ENCODE measurements at regions not wholly inside any gene's neighbourhood (a gene's known extent, or its start where the extent isn't known, plus 50 kb on each side); places are given as distances from the start of the nearest gene placed in this dataset.
"Not testable (repeated sequence)": the region's sequence is repeated elsewhere in the genome, so short reads cannot be mapped to it uniquely, and the experiment has no call there.

GRCh38 chr17:54530398-54530797 is 370.3 kb upstream of the TOM1L1 start:
- H3K4me3 Mint-ChIP-seq, result no peak overlapping the region
- H3K36me3 Mint-ChIP-seq, result no peaks in the 10 kb centered on the region
- H3K27ac Mint-ChIP-seq, result no peak overlapping the region
- ATAC-seq (ENCODE audit: low read depth), result no peak
- no peaks in the 10 kb centered on the region for H3K27me3 Mint-ChIP-seq
- no peaks in the 10 kb centered on the region for H3K9me3 Mint-ChIP-seq
- no peak for DNase-seq
- H3K4me1 Mint-ChIP-seq, result no peaks in the 10 kb centered on the region
- POLR2A ChIA-PET, result no interaction called here

GRCh38 chr17:54536306-54536705 is 364.3 kb upstream of the TOM1L1 start:
- Mint-ChIP-seq H3K27me3 (no peaks in the 10 kb centered on the region), H3K4me3 (no peak overlapping the region), H3K27ac (no peak overlapping the region), H3K9me3 (no peaks in the 10 kb centered on the region), H3K36me3 (no peaks in the 10 kb centered on the region), H3K4me1 (no peaks in the 10 kb centered on the region)
- ATAC-seq (ENCODE audit: low read depth) (no peak), DNase-seq (no peak)
- POLR2A ChIA-PET, result no interaction called here

GRCh38 chr17:54537656-54538055 is 363.0 kb upstream of the TOM1L1 start:
- peaks cover 2% of the 10 kb centered on the region for H3K9me3 Mint-ChIP-seq
- H3K36me3 Mint-ChIP-seq, result no peaks in the 10 kb centered on the region
- no peak overlapping the region for H3K27ac Mint-ChIP-seq
- H3K4me1 Mint-ChIP-seq, result no peaks in the 10 kb centered on the region
- no peaks in the 10 kb centered on the region for H3K27me3 Mint-ChIP-seq
- H3K4me3 Mint-ChIP-seq, result no peak overlapping the region
- DNase-seq (no peak), ATAC-seq (ENCODE audit: low read depth) (no peak)
- POLR2A ChIA-PET, result no interaction called here

GRCh38 chr17:54544249-54544648 is 356.4 kb upstream of the TOM1L1 start:
- ATAC-seq (ENCODE audit: low read depth) (no peak), DNase-seq (no peak)
- Mint-ChIP-seq H3K4me1 (no peaks in the 10 kb centered on the region), H3K36me3 (no peaks in the 10 kb centered on the region), H3K4me3 (no peak overlapping the region), H3K27me3 (no peaks in the 10 kb centered on the region), H3K9me3 (peaks cover 9% of the 10 kb centered on the region), H3K27ac (no peak overlapping the region)
- POLR2A ChIA-PET, result no interaction called here

GRCh38 chr17:54559883-54560282 is 340.8 kb upstream of the TOM1L1 start:
- no peaks in the 10 kb centered on the region for H3K27me3 Mint-ChIP-seq
- H3K4me1 Mint-ChIP-seq, result no peaks in the 10 kb centered on the region
- ATAC-seq (ENCODE audit: low read depth), result no peak
- H3K36me3 Mint-ChIP-seq, result no peaks in the 10 kb centered on the region
- no peak overlapping the region for H3K27ac Mint-ChIP-seq
- POLR2A ChIA-PET, result no interaction called here
- no peak overlapping the region for H3K4me3 Mint-ChIP-seq
- H3K9me3 Mint-ChIP-seq, result peaks cover 3% of the 10 kb centered on the region
- DNase-seq, result no peak

- no peaks in the 10 kb centered on the region for H3K4me1 Mint-ChIP-seq
- no peaks in the 10 kb centered on the region for H3K27me3 Mint-ChIP-seq
- ATAC-seq (ENCODE audit: low read depth) (no peak), DNase-seq (no peak)
- POLR2A ChIA-PET, result no interaction called here
- H3K9me3 Mint-ChIP-seq, result peaks cover 7% of the 10 kb centered on the region
- no peaks in the 10 kb centered on the region for H3K36me3 Mint-ChIP-seq
- no peak overlapping the region for H3K4me3 Mint-ChIP-seq
- no peak overlapping the region for H3K27ac Mint-ChIP-seq
Observed at GRCh38 chr17:54608634-54609155, 292.0 kb upstream of the TOM1L1 start.

- Mint-ChIP-seq H3K36me3 (no peaks in the 10 kb centered on the region), H3K9me3 (peaks cover 4% of the 10 kb centered on the region)
- no peak for DNase-seq
Observed at GRCh38 chr17:54620399-54620978, 280.2 kb upstream of the TOM1L1 start.

GRCh38 chr17:54623746-54624145 is 276.9 kb upstream of the TOM1L1 start:
- Mint-ChIP-seq H3K27ac (no peak overlapping the region), H3K4me3 (no peak overlapping the region), H3K4me1 (no peaks in the 10 kb centered on the region), H3K9me3 (no peaks in the 10 kb centered on the region), H3K36me3 (no peaks in the 10 kb centered on the region), H3K27me3 (no peaks in the 10 kb centered on the region)
- DNase-seq (no peak), ATAC-seq (ENCODE audit: low read depth) (no peak)
- POLR2A ChIA-PET, result no interaction called here

More at GRCh38 chr17:54620399-54620978, 280.2 kb upstream of the TOM1L1 start:
- Mint-ChIP-seq H3K4me1 (no peaks in the 10 kb centered on the region), H3K27ac (no peak overlapping the region), H3K27me3 (no peaks in the 10 kb centered on the region), H3K4me3 (no peak overlapping the region)
- POLR2A ChIA-PET, result no interaction called here
- ATAC-seq (ENCODE audit: low read depth), result no peak

- no peaks in the 10 kb centered on the region for H3K36me3 Mint-ChIP-seq
- no peak overlapping the region for H3K4me3 Mint-ChIP-seq
- POLR2A ChIA-PET, result no interaction called here
- H3K27ac Mint-ChIP-seq, result no peak overlapping the region
- ATAC-seq (ENCODE audit: low read depth) (no peak), DNase-seq (no peak)
- no peaks in the 10 kb centered on the region for H3K4me1 Mint-ChIP-seq
- H3K27me3 Mint-ChIP-seq, result no peaks in the 10 kb centered on the region
- no peaks in the 10 kb centered on the region for H3K9me3 Mint-ChIP-seq
Observed at GRCh38 chr17:54626146-54626703, 274.4 kb upstream of the TOM1L1 start.

- DNase-seq; POLR2A ChIA-PET; H3K4me1 Mint-ChIP-seq; H3K27ac Mint-ChIP-seq; H3K36me3 Mint-ChIP-seq; H3K27me3 Mint-ChIP-seq; ATAC-seq (ENCODE audit: low read depth); H3K4me3 Mint-ChIP-seq: not testable (repeated sequence)
- peaks cover 15% of the 10 kb centered on the region for H3K9me3 Mint-ChIP-seq
Observed at GRCh38 chr17:54639426-54639825, 261.2 kb upstream of the TOM1L1 start.

- DNase-seq, result no peak
- Mint-ChIP-seq H3K27ac (no peak overlapping the region), H3K9me3 (peaks cover 3% of the 10 kb centered on the region), H3K36me3 (no peaks in the 10 kb centered on the region), H3K4me3 (no peak overlapping the region), H3K4me1 (no peaks in the 10 kb centered on the region), H3K27me3 (no peaks in the 10 kb centered on the region)
- ATAC-seq (ENCODE audit: low read depth), result no peak
- POLR2A ChIA-PET, result no interaction called here
Observed at GRCh38 chr17:54662978-54663876, 237.4 kb upstream of the TOM1L1 start.

- no peak for ATAC-seq (ENCODE audit: low read depth)
- Mint-ChIP-seq H3K4me1 (no peaks in the 10 kb centered on the region), H3K36me3 (no peaks in the 10 kb centered on the region), H3K9me3 (peaks cover 3% of the 10 kb centered on the region), H3K27ac (no peak overlapping the region), H3K27me3 (no peaks in the 10 kb centered on the region), H3K4me3 (no peak overlapping the region)
- POLR2A ChIA-PET, result no interaction called here
- no peak for DNase-seq
Observed at GRCh38 chr17:54666559-54666958, 234.1 kb upstream of the TOM1L1 start.

GRCh38 chr17:54678158-54678557 is 222.5 kb upstream of the TOM1L1 start:
- Mint-ChIP-seq H3K27ac (no peak overlapping the region), H3K9me3 (peaks cover 5% of the 10 kb centered on the region), H3K27me3 (peaks cover 2% of the 10 kb centered on the region), H3K4me3 (no peak overlapping the region), H3K4me1 (no peaks in the 10 kb centered on the region), H3K36me3 (no peaks in the 10 kb centered on the region)
- POLR2A ChIA-PET, result no interaction called here
- ATAC-seq (ENCODE audit: low read depth) (no peak), DNase-seq (no peak)

- POLR2A ChIA-PET, result no interaction called here
- Mint-ChIP-seq H3K4me1 (no peaks in the 10 kb centered on the region), H3K4me3 (no peak overlapping the region)
Observed at GRCh38 chr17:54680410-54680809, 220.2 kb upstream of the TOM1L1 start.

More at GRCh38 chr17:54680410-54680809, 220.2 kb upstream of the TOM1L1 start:
- H3K9me3 Mint-ChIP-seq, result peaks cover 3% of the 10 kb centered on the region
- H3K27ac Mint-ChIP-seq, result no peak overlapping the region
- H3K36me3 Mint-ChIP-seq, result no peaks in the 10 kb centered on the region
- DNase-seq (no peak), ATAC-seq (ENCODE audit: low read depth) (no peak)
- peaks cover 2% of the 10 kb centered on the region for H3K27me3 Mint-ChIP-seq

Measured in activated naive CD8-positive, alpha-beta T cell treated with anti-CD3 and anti-CD28 coated beads, Interleukin-2, amount 10 ng/mL, durations not matched to agents 7 days and 5 days (primary cell).